ENCODE measurements at regions not wholly inside any gene's neighbourhood (a gene's known extent, or its start where the extent isn't known, plus 50 kb on each side); places are given as distances from the start of the nearest gene placed in this dataset.

DNA sequence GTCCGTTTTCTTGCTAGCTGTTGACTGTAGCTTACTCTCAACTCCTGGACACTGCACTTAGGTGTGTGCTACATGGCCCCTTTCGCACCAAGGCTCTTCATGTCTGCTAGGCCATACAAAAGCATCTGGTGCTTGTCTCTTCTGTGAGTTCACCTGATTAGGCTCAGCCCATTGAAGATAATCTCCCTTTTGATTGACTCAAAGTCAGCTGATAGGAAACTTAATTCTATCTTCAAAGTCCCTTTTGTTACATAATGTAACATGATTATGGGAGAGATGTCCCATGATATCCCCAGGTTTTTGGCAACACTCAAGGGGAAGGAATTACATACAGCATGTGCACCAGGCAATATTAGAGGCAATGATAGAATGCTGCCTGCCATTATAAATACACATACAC lies 263.0 kb upstream of the JAG1 start:
- no peaks in the 10 kb centered on the region for H3K9me3 Mint-ChIP-seq (ENCODE audit: unreplicated experiment)
- FAIRE-seq: no peak
- H3K4me2 ChIP-seq (ENCODE audit: low read length): no peak overlapping the region

DNA sequence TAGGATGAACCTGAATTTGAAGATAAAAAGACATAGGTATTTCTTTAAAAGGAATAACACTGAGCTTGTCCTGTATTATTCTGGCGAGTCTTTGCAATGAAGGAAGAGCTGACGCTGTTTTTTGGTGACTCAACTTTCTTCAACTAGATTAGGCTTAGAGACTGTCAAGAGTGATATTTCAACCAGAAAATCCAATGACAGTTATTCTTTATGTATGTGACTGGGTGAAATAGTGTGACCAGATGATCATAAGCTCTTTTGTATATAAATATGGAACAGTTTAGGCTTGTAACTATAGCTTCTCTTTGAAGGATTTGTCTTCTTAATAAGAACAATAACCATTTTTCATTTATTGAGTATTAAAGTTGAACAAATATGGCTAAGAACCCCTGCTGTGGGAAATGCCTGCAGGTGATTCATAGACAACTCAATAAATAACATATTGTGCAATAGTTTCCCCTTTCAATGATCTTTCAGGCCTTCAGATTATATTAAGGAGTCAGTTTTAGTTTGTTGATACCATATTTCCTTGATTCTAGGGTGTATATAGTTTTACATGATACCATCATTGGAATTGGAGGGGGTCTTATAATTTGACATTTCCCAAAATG lies 265.6 kb upstream of the JAG1 start:
- no peak for FAIRE-seq

More for the DNA sequence above, 263.0 kb upstream of the JAG1 start:
- no peak overlapping the region for H3K4me3 Mint-ChIP-seq (ENCODE audit: unreplicated experiment)
- no peak overlapping the region for H2AFZ ChIP-seq (ENCODE audit: low read depth, low read length)
- no peaks in the 10 kb centered on the region for H3K36me3 Mint-ChIP-seq (ENCODE audit: low read depth, unreplicated experiment)
- H3K27me3 ChIP-seq (ENCODE audit: insufficient read depth, low read length): no peaks in the 10 kb centered on the region
- no peaks in the 10 kb centered on the region for H3K27me3 Mint-ChIP-seq (ENCODE audit: low read depth, unreplicated experiment)
- peaks cover 7% of the 10 kb centered on the region for H3K4me1 Mint-ChIP-seq (ENCODE audit: low read depth, unreplicated experiment)
- H3K27ac Mint-ChIP-seq (ENCODE audit: unreplicated experiment): no peak overlapping the region
- TF ChIP-seq, protein P1, sequence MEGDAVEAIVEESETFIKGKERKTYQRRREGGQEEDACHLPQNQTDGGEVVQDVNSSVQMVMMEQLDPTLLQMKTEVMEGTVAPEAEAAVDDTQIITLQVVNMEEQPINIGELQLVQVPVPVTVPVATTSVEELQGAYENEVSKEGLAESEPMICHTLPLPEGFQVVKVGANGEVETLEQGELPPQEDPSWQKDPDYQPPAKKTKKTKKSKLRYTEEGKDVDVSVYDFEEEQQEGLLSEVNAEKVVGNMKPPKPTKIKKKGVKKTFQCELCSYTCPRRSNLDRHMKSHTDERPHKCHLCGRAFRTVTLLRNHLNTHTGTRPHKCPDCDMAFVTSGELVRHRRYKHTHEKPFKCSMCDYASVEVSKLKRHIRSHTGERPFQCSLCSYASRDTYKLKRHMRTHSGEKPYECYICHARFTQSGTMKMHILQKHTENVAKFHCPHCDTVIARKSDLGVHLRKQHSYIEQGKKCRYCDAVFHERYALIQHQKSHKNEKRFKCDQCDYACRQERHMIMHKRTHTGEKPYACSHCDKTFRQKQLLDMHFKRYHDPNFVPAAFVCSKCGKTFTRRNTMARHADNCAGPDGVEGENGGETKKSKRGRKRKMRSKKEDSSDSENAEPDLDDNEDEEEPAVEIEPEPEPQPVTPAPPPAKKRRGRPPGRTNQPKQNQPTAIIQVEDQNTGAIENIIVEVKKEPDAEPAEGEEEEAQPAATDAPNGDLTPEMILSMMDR (IDR thresholded peaks at IDR 0.05; ENCODE audit: insufficient read depth, low read depth, low read length): no peak
- TF ChIP-seq EZH2 (IDR thresholded peaks at IDR 0.05; ENCODE audit: insufficient read depth, low read length): no peak
- no peaks in the 10 kb centered on the region for H3K9me3 ChIP-seq (ENCODE audit: insufficient read depth, low read depth, low read length)
- H3K4me3 ChIP-seq (ENCODE audit: insufficient read depth, low read depth, low read length): no peak overlapping the region
- no peak for DNase-seq (ENCODE audit: low read depth)
- no peaks in the 10 kb centered on the region for H4K20me1 ChIP-seq (ENCODE audit: insufficient read depth, low read length)
- no peak overlapping the region for H3K27ac ChIP-seq (ENCODE audit: low read depth, low read length)
- H3K79me2 ChIP-seq (ENCODE audit: insufficient read depth, low read length): no peaks in the 10 kb centered on the region
- H3K4me1 ChIP-seq (ENCODE audit: insufficient read depth, low read length): no peaks in the 10 kb centered on the region
- no peaks in the 10 kb centered on the region for H3K36me3 ChIP-seq (ENCODE audit: insufficient read depth, low read length)
- no peak overlapping the region for H3K9ac ChIP-seq (ENCODE audit: low read length)

DNA sequence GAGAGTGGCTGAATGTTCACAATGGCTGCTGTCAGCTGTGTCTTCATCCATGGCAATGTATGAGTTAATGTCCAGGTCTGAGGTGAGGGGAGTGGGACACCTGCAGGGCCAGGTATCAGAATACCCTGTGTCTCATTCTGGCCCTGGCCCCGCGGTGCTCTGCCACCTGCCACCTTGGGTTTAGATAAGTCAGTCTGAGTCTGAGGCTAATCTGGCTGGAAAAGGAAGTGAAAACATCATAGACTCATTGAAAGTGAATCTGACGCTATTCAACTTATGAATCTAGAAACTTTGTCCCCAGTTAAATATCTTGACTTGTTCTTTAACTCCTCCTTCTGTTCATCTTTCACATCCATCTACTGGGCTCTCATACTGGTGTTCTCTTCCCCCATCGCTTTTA lies 267.1 kb upstream of the JAG1 start:
- no peaks in the 10 kb centered on the region for H3K9me3 Mint-ChIP-seq (ENCODE audit: unreplicated experiment)
- Histone ChIP-seq H3K9ac (ENCODE audit: low read length) (no peak overlapping the region), H3K79me2 (ENCODE audit: insufficient read depth, low read length) (no peaks in the 10 kb centered on the region), H4K20me1 (ENCODE audit: insufficient read depth, low read length) (no peaks in the 10 kb centered on the region), H3K4me3 (ENCODE audit: insufficient read depth, low read depth, low read length) (no peak overlapping the region), H3K4me1 (ENCODE audit: insufficient read depth, low read length) (no peaks in the 10 kb centered on the region), H3K27me3 (ENCODE audit: insufficient read depth, low read length) (no peaks in the 10 kb centered on the region), H3K9me3 (ENCODE audit: insufficient read depth, low read depth, low read length) (no peaks in the 10 kb centered on the region), H2AFZ (ENCODE audit: low read depth, low read length) (no peak overlapping the region), H3K36me3 (ENCODE audit: insufficient read depth, low read length) (no peaks in the 10 kb centered on the region), H3K4me2 (ENCODE audit: low read length) (no peak overlapping the region), H3K27ac (ENCODE audit: low read depth, low read length) (no peak overlapping the region)
- no peaks in the 10 kb centered on the region for H3K27me3 Mint-ChIP-seq (ENCODE audit: low read depth, unreplicated experiment)
- H3K36me3 Mint-ChIP-seq (ENCODE audit: low read depth, unreplicated experiment): no peaks in the 10 kb centered on the region
- no peak overlapping the region for H3K4me3 Mint-ChIP-seq (ENCODE audit: unreplicated experiment)
- no peak for TF ChIP-seq EZH2 (IDR thresholded peaks at IDR 0.05; ENCODE audit: insufficient read depth, low read length)
- TF ChIP-seq, protein P1 (IDR thresholded peaks at IDR 0.05; ENCODE audit: insufficient read depth, low read depth, low read length): no peak
- FAIRE-seq: no peak
- H3K4me1 Mint-ChIP-seq (ENCODE audit: low read depth, unreplicated experiment): peaks cover 4% of the 10 kb centered on the region
- no peak overlapping the region for H3K27ac Mint-ChIP-seq (ENCODE audit: unreplicated experiment)
- no peak for DNase-seq (ENCODE audit: low read depth)

More for the DNA sequence above, 265.6 kb upstream of the JAG1 start:
- no peak overlapping the region for H3K27ac Mint-ChIP-seq (ENCODE audit: unreplicated experiment)
- H2AFZ ChIP-seq (ENCODE audit: low read depth, low read length): no peak overlapping the region
- no peak overlapping the region for H3K27ac ChIP-seq (ENCODE audit: low read depth, low read length)
- no peaks in the 10 kb centered on the region for H3K4me1 ChIP-seq (ENCODE audit: insufficient read depth, low read length)
- TF ChIP-seq EZH2 (IDR thresholded peaks at IDR 0.05; ENCODE audit: insufficient read depth, low read length): no peak
- TF ChIP-seq, protein P1 (IDR thresholded peaks at IDR 0.05; ENCODE audit: insufficient read depth, low read depth, low read length): no peak
- no peaks in the 10 kb centered on the region for H4K20me1 ChIP-seq (ENCODE audit: insufficient read depth, low read length)
- H3K4me3 Mint-ChIP-seq (ENCODE audit: unreplicated experiment): no peak overlapping the region
- no peak overlapping the region for H3K4me3 ChIP-seq (ENCODE audit: insufficient read depth, low read depth, low read length)
- peak; percentile 23 for DNase-seq (ENCODE audit: low read depth)
- H3K9me3 ChIP-seq (ENCODE audit: insufficient read depth, low read depth, low read length): no peaks in the 10 kb centered on the region
- H3K4me2 ChIP-seq (ENCODE audit: low read length): no peak overlapping the region
- no peaks in the 10 kb centered on the region for H3K36me3 Mint-ChIP-seq (ENCODE audit: low read depth, unreplicated experiment)
- no peaks in the 10 kb centered on the region for H3K27me3 Mint-ChIP-seq (ENCODE audit: low read depth, unreplicated experiment)
- no peaks in the 10 kb centered on the region for H3K36me3 ChIP-seq (ENCODE audit: insufficient read depth, low read length)
- H3K27me3 ChIP-seq (ENCODE audit: insufficient read depth, low read length): no peaks in the 10 kb centered on the region
- H3K79me2 ChIP-seq (ENCODE audit: insufficient read depth, low read length): no peaks in the 10 kb centered on the region
- no peaks in the 10 kb centered on the region for H3K9me3 Mint-ChIP-seq (ENCODE audit: unreplicated experiment)
- peaks cover 10% of the 10 kb centered on the region for H3K4me1 Mint-ChIP-seq (ENCODE audit: low read depth, unreplicated experiment)
- H3K9ac ChIP-seq (ENCODE audit: low read length): no peak overlapping the region
